ENCODE measurements at regions not wholly inside any gene's neighbourhood (a gene's known extent, or its start where the extent isn't known, plus 50 kb on each side); places are given as distances from the start of the nearest gene placed in this dataset.

- no peak overlapping the region for H2AFZ ChIP-seq (ENCODE audit: low read length)
- no peaks in the 10 kb centered on the region for H3K4me1 ChIP-seq (ENCODE audit: low read length)
- no peaks in the 10 kb centered on the region for H3K9me2 ChIP-seq (replicated peaks; ENCODE audit: insufficient read depth, low read length)
- H3K9me3 ChIP-seq (replicated peaks; ENCODE audit: insufficient read depth, low read length) = no peaks in the 10 kb centered on the region
- H3K27ac ChIP-seq (ENCODE audit: low read length) = no peak overlapping the region
- H3K36me3 ChIP-seq (replicated peaks; ENCODE audit: insufficient read depth, low read length) = no peaks in the 10 kb centered on the region
- H3K79me2 ChIP-seq (ENCODE audit: low read length) = no peaks in the 10 kb centered on the region
- no peaks in the 10 kb centered on the region for H3K27me3 ChIP-seq (replicated peaks; ENCODE audit: insufficient read depth, low read length)
- DNase-seq = no peak
- H3K4me3 ChIP-seq (ENCODE audit: low read length) = no peak overlapping the region
- no peak overlapping the region for H3K4me2 ChIP-seq (ENCODE audit: low read depth, low read length)
- TF ChIP-seq EZH2phosphoT487 (IDR thresholded peaks at IDR 0.05; ENCODE audit: low read length) (no peak), CTCF (IDR thresholded peaks at IDR 0.05; ENCODE audit: low read length) (no peak), EZH2 (optimal IDR thresholded peaks at IDR 0.05; ENCODE audit: low read depth, low read length) (no peak)
- no peak overlapping the region for H3K9ac ChIP-seq (ENCODE audit: low read length)
- H3F3A ChIP-seq (ENCODE audit: insufficient read depth, low read length) = no peaks in the 10 kb centered on the region
- no peaks in the 10 kb centered on the region for H4K20me1 ChIP-seq (ENCODE audit: insufficient read depth, low read length)
Measured at GRCh38 chr6:163815796-163816195, 401.3 kb downstream of the QKI start.

GRCh38 chr6:163814494-163815364 is 400.2 kb downstream of the QKI start:
- no peak for TF ChIP-seq EZH2 (optimal IDR thresholded peaks at IDR 0.05; ENCODE audit: low read depth, low read length)
- TF ChIP-seq EZH2phosphoT487 (IDR thresholded peaks at IDR 0.05; ENCODE audit: low read length) = no peak
- TF ChIP-seq CTCF (IDR thresholded peaks at IDR 0.05; ENCODE audit: low read length) = no peak

GRCh38 chr6:163813979-163814493 is 399.5 kb downstream of the QKI start:
- H3K79me2 ChIP-seq (ENCODE audit: low read length) = no peaks in the 10 kb centered on the region
- H2AFZ ChIP-seq (ENCODE audit: low read length) = no peak overlapping the region
- no peak overlapping the region for H3K4me2 ChIP-seq (ENCODE audit: low read depth, low read length)
- H3K9ac ChIP-seq (ENCODE audit: low read length) = no peak overlapping the region
- no peaks in the 10 kb centered on the region for H3K9me3 ChIP-seq (replicated peaks; ENCODE audit: insufficient read depth, low read length)
- no peaks in the 10 kb centered on the region for H3K4me1 ChIP-seq (ENCODE audit: low read length)
- no peaks in the 10 kb centered on the region for H3F3A ChIP-seq (ENCODE audit: insufficient read depth, low read length)
- no peak overlapping the region for H3K27ac ChIP-seq (ENCODE audit: low read length)
- no peaks in the 10 kb centered on the region for H3K9me2 ChIP-seq (replicated peaks; ENCODE audit: insufficient read depth, low read length)
- H3K27me3 ChIP-seq (replicated peaks; ENCODE audit: insufficient read depth, low read length) = no peaks in the 10 kb centered on the region
- no peaks in the 10 kb centered on the region for H4K20me1 ChIP-seq (ENCODE audit: insufficient read depth, low read length)
- TF ChIP-seq EZH2phosphoT487 (IDR thresholded peaks at IDR 0.05; ENCODE audit: low read length) (no peak), EZH2 (optimal IDR thresholded peaks at IDR 0.05; ENCODE audit: low read depth, low read length) (no peak), CTCF (IDR thresholded peaks at IDR 0.05; ENCODE audit: low read length) (no peak)
- DNase-seq = no peak
- H3K36me3 ChIP-seq (replicated peaks; ENCODE audit: insufficient read depth, low read length) = no peaks in the 10 kb centered on the region
- no peak overlapping the region for H3K4me3 ChIP-seq (ENCODE audit: low read length)

More at GRCh38 chr6:163814494-163815364, 400.2 kb downstream of the QKI start:
- no peak overlapping the region for H3K9ac ChIP-seq (ENCODE audit: low read length)
- no peaks in the 10 kb centered on the region for H3K9me2 ChIP-seq (replicated peaks; ENCODE audit: insufficient read depth, low read length)
- no peaks in the 10 kb centered on the region for H3K4me1 ChIP-seq (ENCODE audit: low read length)
- no peak for DNase-seq
- no peaks in the 10 kb centered on the region for H3K36me3 ChIP-seq (replicated peaks; ENCODE audit: insufficient read depth, low read length)
- no peaks in the 10 kb centered on the region for H4K20me1 ChIP-seq (ENCODE audit: insufficient read depth, low read length)
- H3K79me2 ChIP-seq (ENCODE audit: low read length) = no peaks in the 10 kb centered on the region
- no peak overlapping the region for H3K4me3 ChIP-seq (ENCODE audit: low read length)
- H3K4me2 ChIP-seq (ENCODE audit: low read depth, low read length) = no peak overlapping the region
- H2AFZ ChIP-seq (ENCODE audit: low read length) = no peak overlapping the region
- no peaks in the 10 kb centered on the region for H3K9me3 ChIP-seq (replicated peaks; ENCODE audit: insufficient read depth, low read length)
- H3K27ac ChIP-seq (ENCODE audit: low read length) = no peak overlapping the region
- H3F3A ChIP-seq (ENCODE audit: insufficient read depth, low read length) = no peaks in the 10 kb centered on the region
- H3K27me3 ChIP-seq (replicated peaks; ENCODE audit: insufficient read depth, low read length) = no peaks in the 10 kb centered on the region

All from MM.1S (cell line).